HL-60 (cell line): ENCODE measurements at regions not wholly inside any gene's neighbourhood (a gene's known extent, or its start where the extent isn't known, plus 50 kb on each side); places are given as distances from the start of the nearest gene placed in this dataset.

Experiments used
- CTCF ChIP-seq: IDR thresholded peaks from one replicate; pipeline ENCODE4 v1.5.1; 2011; ENCODE audit warnings: low read length, control low read depth, inconsistent platforms; ENCODE audit not compliant: insufficient read depth
- REST ChIP-seq: IDR thresholded peaks from 2 replicates; pipeline ENCODE4 v1.6.1; 2012; ENCODE audit warnings: low read depth; ENCODE audit not compliant: insufficient replicate concordance

GRCh38 chr14:42569227-42569626, 962.6 kb downstream of the LRFN5 start:
- TF ChIP-seq CTCF (no peak), REST (no peak)
